ENCODE measurements at regions not wholly inside any gene's neighbourhood (a gene's known extent, or its start where the extent isn't known, plus 50 kb on each side); places are given as distances from the start of the nearest gene placed in this dataset.

DNA sequence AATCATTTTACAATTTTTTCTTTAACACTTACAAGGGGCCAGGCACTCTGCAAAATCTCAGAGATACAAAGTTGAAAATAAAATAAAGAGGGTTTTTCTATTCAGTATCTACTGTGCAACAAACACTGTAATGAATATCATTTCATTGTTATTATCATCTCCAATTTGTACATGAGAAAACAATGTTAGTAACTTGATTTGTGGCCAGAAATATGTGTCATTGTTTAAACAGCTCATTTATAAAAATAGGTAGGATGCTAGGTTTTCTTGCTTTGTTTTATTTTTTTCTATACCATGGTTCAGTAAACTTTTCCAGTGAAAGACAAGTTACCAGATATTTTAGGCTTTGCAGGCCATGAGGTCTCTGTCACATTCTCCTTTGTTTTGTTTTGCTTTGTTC, 318.1 kb upstream of the UBE2E2 start:
- no peak for TF ChIP-seq IRF1 (CRISPR knock-in tag; IDR thresholded peaks at IDR 0.05)
- TF ChIP-seq, protein P1, sequence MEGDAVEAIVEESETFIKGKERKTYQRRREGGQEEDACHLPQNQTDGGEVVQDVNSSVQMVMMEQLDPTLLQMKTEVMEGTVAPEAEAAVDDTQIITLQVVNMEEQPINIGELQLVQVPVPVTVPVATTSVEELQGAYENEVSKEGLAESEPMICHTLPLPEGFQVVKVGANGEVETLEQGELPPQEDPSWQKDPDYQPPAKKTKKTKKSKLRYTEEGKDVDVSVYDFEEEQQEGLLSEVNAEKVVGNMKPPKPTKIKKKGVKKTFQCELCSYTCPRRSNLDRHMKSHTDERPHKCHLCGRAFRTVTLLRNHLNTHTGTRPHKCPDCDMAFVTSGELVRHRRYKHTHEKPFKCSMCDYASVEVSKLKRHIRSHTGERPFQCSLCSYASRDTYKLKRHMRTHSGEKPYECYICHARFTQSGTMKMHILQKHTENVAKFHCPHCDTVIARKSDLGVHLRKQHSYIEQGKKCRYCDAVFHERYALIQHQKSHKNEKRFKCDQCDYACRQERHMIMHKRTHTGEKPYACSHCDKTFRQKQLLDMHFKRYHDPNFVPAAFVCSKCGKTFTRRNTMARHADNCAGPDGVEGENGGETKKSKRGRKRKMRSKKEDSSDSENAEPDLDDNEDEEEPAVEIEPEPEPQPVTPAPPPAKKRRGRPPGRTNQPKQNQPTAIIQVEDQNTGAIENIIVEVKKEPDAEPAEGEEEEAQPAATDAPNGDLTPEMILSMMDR (IDR thresholded peaks at IDR 0.05), result no peak
- no peak for TF ChIP-seq TEAD1 (CRISPR knock-in tag; IDR thresholded peaks at IDR 0.05)

Measured in WTC11 (cell line).